ENCODE measurements at regions not wholly inside any gene's neighbourhood (a gene's known extent, or its start where the extent isn't known, plus 50 kb on each side); places are given as distances from the start of the nearest gene placed in this dataset.
"Not testable (repeated sequence)": the region's sequence is repeated elsewhere in the genome, so short reads cannot be mapped to it uniquely, and the experiment has no call there.

- H3K27me3 ChIP-seq, H3K36me3 ChIP-seq, H3K9me3 ChIP-seq, H3K4me3 ChIP-seq, DNase-seq: not testable (repeated sequence)
These were observed 170.2 kb upstream of the OR4C13 start for GRCh38 chr11:49782000-49782399.

- H3K4me3 ChIP-seq, DNase-seq, H3K9me3 ChIP-seq, H3K27me3 ChIP-seq, H3K36me3 ChIP-seq: not testable (repeated sequence)
These were observed 168.3 kb upstream of the OR4C13 start for GRCh38 chr11:49783841-49784240.

GRCh38 chr11:49789787-49790186 is 162.4 kb upstream of the OR4C13 start:
- DNase-seq, H3K27me3 ChIP-seq, H3K9me3 ChIP-seq, H3K4me3 ChIP-seq, H3K36me3 ChIP-seq: not testable (repeated sequence)

DNA sequence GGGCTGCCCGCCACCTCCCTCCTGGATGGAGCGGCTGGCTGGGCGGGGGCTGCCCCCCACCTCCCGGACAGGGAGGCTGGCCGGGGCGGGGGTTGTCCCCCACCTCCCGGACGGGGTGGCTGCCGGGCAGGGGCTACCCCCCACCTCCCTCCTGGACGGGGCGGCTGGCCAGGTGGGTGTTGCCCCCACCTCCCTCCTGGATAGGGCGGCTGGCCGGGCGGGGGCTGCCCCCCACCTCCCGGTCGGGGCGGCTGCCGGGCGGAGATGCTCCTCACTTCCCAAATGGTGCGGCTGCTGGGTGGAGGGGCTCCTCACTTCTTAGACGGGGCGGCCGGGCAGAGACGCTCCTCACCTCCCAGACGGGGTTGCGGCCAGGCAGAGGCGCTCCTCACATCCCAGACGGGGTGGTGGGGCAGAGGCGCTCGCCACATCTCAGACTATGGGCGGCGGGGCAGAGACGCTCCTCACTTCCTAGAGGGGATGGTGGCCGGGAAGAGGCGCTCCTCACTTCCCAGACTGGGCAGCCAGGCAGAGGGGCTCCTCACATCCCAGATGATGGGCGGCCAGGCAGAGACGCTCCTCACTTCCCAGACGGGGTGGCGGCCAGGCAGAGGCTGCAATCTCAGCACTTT is 153.9 kb upstream of the OR4C13 start:
- not testable (repeated sequence) for DNase-seq, H3K36me3 ChIP-seq, H3K9me3 ChIP-seq, H3K27me3 ChIP-seq, H3K4me3 ChIP-seq

GRCh38 chr11:49817705-49818430 is 134.3 kb upstream of the OR4C13 start:
- not testable (repeated sequence) for DNase-seq, H3K9me3 ChIP-seq, H3K36me3 ChIP-seq, H3K27me3 ChIP-seq, H3K4me3 ChIP-seq

DNA sequence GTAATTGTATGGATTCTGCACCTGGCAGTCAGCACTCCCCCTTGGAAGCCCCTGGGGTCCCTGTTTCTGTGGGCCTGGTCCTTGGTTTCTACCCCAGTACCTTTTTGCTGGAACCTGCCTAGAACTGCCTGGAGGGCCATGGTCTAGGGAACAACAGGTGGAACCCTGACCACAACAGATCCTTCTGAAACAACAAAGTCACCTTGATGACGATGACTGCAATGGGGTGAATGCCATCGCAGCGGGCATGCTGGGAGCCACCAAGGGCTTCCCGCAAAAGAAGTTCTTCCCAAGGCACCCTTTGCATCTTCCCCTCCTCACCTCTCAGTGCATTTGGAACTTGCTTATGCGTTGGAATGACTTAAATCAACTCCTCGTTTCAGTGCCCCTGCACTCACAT is 129.0 kb upstream of the OR4C13 start:
- not testable (repeated sequence) for H3K9me3 ChIP-seq, H3K4me3 ChIP-seq, H3K27me3 ChIP-seq, DNase-seq, H3K36me3 ChIP-seq

- not testable (repeated sequence) for DNase-seq, H3K27me3 ChIP-seq, H3K4me3 ChIP-seq, H3K9me3 ChIP-seq, H3K36me3 ChIP-seq
These were observed 101.7 kb upstream of the OR4C13 start for GRCh38 chr11:49850541-49850940.

- no peaks in the 10 kb centered on the region for H3K9me3 ChIP-seq
- no peaks in the 10 kb centered on the region for H3K27me3 ChIP-seq
- H3K36me3 ChIP-seq = no peaks in the 10 kb centered on the region
- H3K4me3 ChIP-seq = no peak overlapping the region
- DNase-seq = no peak
These were observed 100.7 kb upstream of the OR4C13 start for GRCh38 chr11:49851511-49851910.

DNA sequence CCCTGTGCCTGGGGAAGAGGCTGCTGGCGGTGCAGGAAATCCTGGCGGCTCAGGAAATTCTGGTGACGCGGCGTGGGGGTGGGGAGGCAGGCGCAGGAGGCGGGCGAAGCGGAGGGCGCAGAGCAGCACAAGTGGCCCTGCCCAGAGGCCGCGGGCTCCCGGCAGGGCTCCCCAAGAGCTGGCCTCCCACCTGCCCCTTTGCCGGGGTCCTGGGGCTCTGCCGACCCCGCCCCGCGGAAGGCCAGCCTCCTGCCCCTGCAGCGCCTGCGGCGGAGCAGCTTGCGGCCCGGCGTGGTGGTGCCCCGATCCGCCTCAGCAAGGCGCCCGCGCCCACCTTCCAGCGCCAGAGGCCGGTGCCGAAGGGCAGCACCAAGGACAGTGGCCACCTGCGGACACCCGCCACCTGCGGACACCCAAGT is 100.2 kb upstream of the OR4C13 start:
- DNase-seq = no peak
- Histone ChIP-seq H3K27me3 (no peaks in the 10 kb centered on the region), H3K4me3 (no peak overlapping the region), H3K36me3 (no peaks in the 10 kb centered on the region), H3K9me3 (no peaks in the 10 kb centered on the region)

- H3K27me3 ChIP-seq, H3K9me3 ChIP-seq, DNase-seq, H3K36me3 ChIP-seq, H3K4me3 ChIP-seq: not testable (repeated sequence)
These were observed 63.3 kb upstream of the OR4C13 start for GRCh38 chr11:49888875-49889274.

DNA sequence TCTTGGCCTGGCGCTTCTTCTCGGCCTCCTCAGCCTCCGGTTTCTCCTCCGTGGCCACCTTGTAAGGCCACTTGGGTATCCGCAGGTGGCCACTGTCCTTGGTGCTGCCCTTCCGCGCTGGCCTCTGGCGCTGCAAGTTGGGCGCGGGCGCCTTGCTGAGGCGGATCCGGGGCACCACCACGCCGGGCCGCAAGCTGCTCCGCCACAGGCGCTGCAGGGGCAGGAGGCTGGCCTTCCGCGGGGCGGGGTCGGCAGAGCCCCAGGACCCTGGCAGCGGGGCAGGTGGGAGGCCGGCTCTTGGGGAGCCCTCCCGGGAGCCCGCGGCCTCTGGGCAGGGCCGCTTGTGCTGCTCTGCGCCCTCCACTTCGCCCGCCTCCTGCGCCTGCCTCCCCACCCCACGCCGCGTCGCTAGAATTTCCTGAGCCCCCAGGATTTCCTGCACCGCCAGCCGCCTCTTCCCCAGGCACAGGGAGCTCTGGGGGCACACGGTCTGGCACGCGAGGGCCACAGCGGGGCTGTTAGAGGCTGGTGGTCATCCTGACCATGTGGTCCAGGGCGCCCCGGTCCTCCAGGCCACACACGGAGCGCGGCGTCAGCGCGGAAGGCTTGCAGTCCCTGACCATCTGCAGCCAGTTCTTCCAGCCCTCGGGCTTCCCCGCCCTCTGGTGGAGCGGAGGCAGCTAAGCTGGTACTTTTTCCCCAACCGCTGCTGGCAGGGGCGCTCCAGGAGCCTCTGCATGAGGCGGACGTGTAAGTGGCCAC is 60.1 kb upstream of the OR4C13 start:
- not testable (repeated sequence) for H3K4me3 ChIP-seq, H3K36me3 ChIP-seq, DNase-seq, H3K27me3 ChIP-seq, H3K9me3 ChIP-seq

GRCh38 chr11:49893442-49893841 is 58.7 kb upstream of the OR4C13 start:
- H3K9me3 ChIP-seq, H3K27me3 ChIP-seq, DNase-seq, H3K4me3 ChIP-seq, H3K36me3 ChIP-seq: not testable (repeated sequence)

Measured in MG63 (cell line).